ENCODE measurements at regions not wholly inside any gene's neighbourhood (a gene's known extent, or its start where the extent isn't known, plus 50 kb on each side); places are given as distances from the start of the nearest gene placed in this dataset.

DNA sequence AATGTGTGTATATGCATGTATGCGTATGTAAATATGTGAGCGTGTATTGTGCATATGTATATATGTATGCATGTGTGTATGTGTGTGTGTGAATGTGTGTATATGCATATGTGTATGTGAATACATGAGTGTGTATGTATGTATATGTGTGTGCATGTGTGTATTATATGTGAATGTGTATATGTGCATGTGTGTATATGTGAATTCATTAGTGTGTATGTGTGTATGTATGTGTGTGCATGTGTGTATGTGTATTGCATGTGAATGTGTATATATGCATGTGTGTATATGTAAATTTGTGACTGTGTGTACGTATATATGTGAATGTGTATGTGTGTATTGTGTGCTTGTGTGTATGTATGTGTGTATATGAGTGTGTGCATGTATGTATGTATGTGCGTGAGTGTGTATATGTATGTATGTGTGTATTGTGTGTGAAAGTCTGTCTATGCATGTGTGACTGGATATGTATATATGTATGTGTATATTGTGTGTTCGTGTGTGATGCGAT, 455.9 kb downstream of the TYW1 start:
- DNase-seq (no peak), ATAC-seq (no peak)
- no peak overlapping the region for H3K4me3 ChIP-seq
- no peaks in the 10 kb centered on the region for H3K9me3 ChIP-seq
- no peak overlapping the region for H3K27ac ChIP-seq
- TF ChIP-seq, protein P1, sequence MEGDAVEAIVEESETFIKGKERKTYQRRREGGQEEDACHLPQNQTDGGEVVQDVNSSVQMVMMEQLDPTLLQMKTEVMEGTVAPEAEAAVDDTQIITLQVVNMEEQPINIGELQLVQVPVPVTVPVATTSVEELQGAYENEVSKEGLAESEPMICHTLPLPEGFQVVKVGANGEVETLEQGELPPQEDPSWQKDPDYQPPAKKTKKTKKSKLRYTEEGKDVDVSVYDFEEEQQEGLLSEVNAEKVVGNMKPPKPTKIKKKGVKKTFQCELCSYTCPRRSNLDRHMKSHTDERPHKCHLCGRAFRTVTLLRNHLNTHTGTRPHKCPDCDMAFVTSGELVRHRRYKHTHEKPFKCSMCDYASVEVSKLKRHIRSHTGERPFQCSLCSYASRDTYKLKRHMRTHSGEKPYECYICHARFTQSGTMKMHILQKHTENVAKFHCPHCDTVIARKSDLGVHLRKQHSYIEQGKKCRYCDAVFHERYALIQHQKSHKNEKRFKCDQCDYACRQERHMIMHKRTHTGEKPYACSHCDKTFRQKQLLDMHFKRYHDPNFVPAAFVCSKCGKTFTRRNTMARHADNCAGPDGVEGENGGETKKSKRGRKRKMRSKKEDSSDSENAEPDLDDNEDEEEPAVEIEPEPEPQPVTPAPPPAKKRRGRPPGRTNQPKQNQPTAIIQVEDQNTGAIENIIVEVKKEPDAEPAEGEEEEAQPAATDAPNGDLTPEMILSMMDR (IDR thresholded peaks at IDR 0.05) = no peak
- TF ChIP-seq POLR2A (IDR thresholded peaks at IDR 0.05) = no peak
- intact Hi-C loops (cut with DNase I) = no loop called here
- 98% methylated on average over 4 of the region's 6 CpGs for WGBS (ENCODE audit: insufficient coverage, low coverage, low lambda C conversion rate, missing lambda C conversion rate)
- no peaks in the 10 kb centered on the region for H3K27me3 ChIP-seq
- no peaks in the 10 kb centered on the region for H3K4me1 ChIP-seq
- no peaks in the 10 kb centered on the region for H3K36me3 ChIP-seq

DNA sequence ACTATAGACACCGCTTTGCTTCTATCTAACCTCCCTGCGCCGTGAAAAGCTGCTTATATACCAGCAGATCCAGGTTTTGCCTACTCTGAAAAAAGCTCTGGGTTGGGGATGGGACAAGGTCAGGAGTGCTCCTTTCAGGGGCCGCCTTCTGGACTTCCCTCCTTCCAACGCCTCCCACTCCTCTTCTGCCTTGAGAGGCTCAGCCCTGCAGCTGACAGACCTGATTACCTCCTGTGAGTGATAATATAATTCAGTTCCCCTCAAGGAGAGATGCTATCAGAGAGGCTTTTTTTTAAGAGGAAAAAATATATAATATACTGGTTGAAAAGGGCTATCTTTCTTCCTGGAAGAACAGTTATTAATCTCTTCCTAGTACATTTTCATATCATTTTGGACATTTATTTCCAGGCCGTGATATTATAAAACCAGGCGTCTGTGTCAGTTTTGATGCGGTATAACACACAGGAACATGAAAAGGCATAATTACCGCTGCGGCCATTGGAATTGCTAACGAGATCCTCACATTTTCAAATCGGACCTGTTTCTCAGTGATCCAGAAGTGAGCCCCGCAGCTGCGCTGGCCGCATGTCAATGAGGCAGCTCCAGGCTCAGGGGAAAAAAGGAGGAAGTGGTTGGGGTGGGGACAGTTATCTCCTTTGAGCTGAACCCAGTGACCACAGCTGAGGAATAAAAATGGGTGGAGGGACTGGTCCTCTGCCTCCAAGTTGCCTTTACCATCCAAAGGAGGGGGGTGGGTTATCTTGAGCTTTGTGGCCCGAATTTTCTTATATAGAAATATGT, 457.1 kb downstream of the TYW1 start:
- H3K9me3 ChIP-seq = no peaks in the 10 kb centered on the region
- DNase-seq (no peak), ATAC-seq (no peak)
- TF ChIP-seq POLR2A (IDR thresholded peaks at IDR 0.05) = no peak
- TF ChIP-seq, protein P1 (IDR thresholded peaks at IDR 0.05) = no peak
- H3K27me3 ChIP-seq = no peaks in the 10 kb centered on the region
- intact Hi-C loops (cut with DNase I) = no loop called here
- 56% methylated on average over 11 of the region's 16 CpGs for WGBS (ENCODE audit: insufficient coverage, low coverage, low lambda C conversion rate, missing lambda C conversion rate)
- H3K4me3 ChIP-seq = no peak overlapping the region
- no peaks in the 10 kb centered on the region for H3K36me3 ChIP-seq
- H3K27ac ChIP-seq = no peak overlapping the region
- H3K4me1 ChIP-seq = no peaks in the 10 kb centered on the region

DNA sequence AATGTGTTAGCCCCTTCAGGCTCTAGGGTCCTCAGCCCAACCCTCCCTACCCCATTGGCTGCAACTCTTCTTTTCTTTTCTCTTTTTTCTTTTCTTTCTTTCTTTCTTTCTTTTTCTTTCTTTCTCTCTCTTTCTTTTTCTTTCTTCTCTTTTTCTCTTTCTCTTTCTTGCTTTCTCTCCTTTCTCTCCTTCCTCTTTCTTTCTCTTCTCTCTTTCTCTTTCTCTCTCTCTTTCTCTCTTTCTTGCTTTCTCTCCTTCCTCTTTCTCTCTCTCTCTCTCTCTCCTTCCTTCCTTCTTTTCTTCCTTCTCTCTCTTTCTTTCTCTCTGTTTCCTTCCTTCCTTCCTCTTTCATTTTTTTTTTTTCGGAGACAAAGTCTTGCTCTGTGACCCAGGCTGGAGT, 458.9 kb downstream of the TYW1 start:
- WGBS (ENCODE audit: insufficient coverage, low coverage, low lambda C conversion rate, missing lambda C conversion rate) = 64% methylated on average over 1 of the region's 1 CpG
- intact Hi-C loops (cut with DNase I) = no loop called here
- TF ChIP-seq, protein P1 (IDR thresholded peaks at IDR 0.05) = no peak
- no peak for TF ChIP-seq POLR2A (IDR thresholded peaks at IDR 0.05)
- H3K9me3 ChIP-seq = no peaks in the 10 kb centered on the region
- no peaks in the 10 kb centered on the region for H3K36me3 ChIP-seq
- H3K4me3 ChIP-seq = no peak overlapping the region
- H3K4me1 ChIP-seq = no peaks in the 10 kb centered on the region
- no peak for ATAC-seq
- H3K27me3 ChIP-seq = no peaks in the 10 kb centered on the region
- no peak for DNase-seq
- H3K27ac ChIP-seq = no peak overlapping the region

DNA sequence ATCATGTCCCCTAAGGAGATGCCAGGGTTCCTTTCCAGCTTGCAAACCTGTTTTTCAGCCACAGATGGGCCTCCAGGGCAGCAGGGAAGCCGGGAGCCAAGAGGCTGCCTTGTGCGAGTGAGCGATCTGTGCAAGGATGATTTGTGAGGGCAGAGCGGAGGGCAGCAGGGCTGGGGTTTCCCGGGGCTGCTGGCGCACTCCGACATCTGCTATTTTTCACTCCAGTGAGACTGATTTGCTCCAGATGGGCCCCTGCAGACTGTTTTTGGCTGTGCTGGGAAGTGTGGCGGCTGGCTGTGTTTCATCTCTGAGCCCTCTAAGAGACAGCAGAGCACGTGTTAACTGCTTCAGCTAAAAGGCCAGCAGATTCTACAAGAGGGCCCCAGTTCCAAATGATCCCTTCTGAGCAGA, 466.2 kb downstream of the TYW1 start:
- H3K27ac ChIP-seq = no peak overlapping the region
- no peaks in the 10 kb centered on the region for H3K27me3 ChIP-seq
- WGBS (ENCODE audit: insufficient coverage, low coverage, low lambda C conversion rate, missing lambda C conversion rate) = 20% methylated on average over 1 of the region's 9 CpGs
- intact Hi-C loops (cut with DNase I) = no loop called here
- H3K4me3 ChIP-seq = no peak overlapping the region
- no peak for TF ChIP-seq POLR2A (IDR thresholded peaks at IDR 0.05)
- TF ChIP-seq, protein P1 (IDR thresholded peaks at IDR 0.05) = no peak
- DNase-seq (no peak), ATAC-seq (no peak)
- H3K9me3 ChIP-seq = no peaks in the 10 kb centered on the region
- H3K36me3 ChIP-seq = no peaks in the 10 kb centered on the region
- H3K4me1 ChIP-seq = no peaks in the 10 kb centered on the region
